SK-N-SH treated with all-trans-retinoic acid at 6 μM for 48 hours (cell line): ENCODE measurements at regions not wholly inside any gene's neighbourhood (a gene's known extent, or its start where the extent isn't known, plus 50 kb on each side); places are given as distances from the start of the nearest gene placed in this dataset.

Experiments
- PATZ1 ChIP-seq: fragments of 250-450 bp; sonication (Bioruptor Pico); IDR thresholded peaks from 2 replicates; pipeline ENCODE4 v1.8.0; 2020; ENCODE audit warnings: mild to moderate bottlenecking, moderate library complexity, borderline replicate concordance
- PPARA ChIP-seq: fragments of 250-450 bp; sonication (Bioruptor Pico); IDR thresholded peaks from 2 replicates; pipeline ENCODE4 v1.5.0; 2020; ENCODE audit warnings: mild to moderate bottlenecking, borderline replicate concordance
- RARB ChIP-seq: fragments of 250-450 bp; sonication (Bioruptor Pico); IDR thresholded peaks from 2 replicates; pipeline ENCODE4 v1.8.0; 2021; ENCODE audit warnings: mild to moderate bottlenecking, moderate library complexity
- SNAI2 ChIP-seq: fragments of 250-450 bp; sonication (Bioruptor Pico); IDR thresholded peaks from 2 replicates; pipeline ENCODE4 v1.5.0; 2020; ENCODE audit warnings: mild to moderate bottlenecking, moderate library complexity
- TOX ChIP-seq: fragments of 250-450 bp; sonication (Bioruptor Pico); IDR thresholded peaks from 2 replicates; pipeline ENCODE4 v1.8.0; 2021; ENCODE audit warnings: mild to moderate bottlenecking, moderate library complexity, borderline replicate concordance
- ZC3H10 ChIP-seq: fragments of 250-450 bp; sonication (Bioruptor Pico); IDR thresholded peaks from 2 replicates; pipeline ENCODE4 v1.5.1; 2021; ENCODE audit warnings: mild to moderate bottlenecking, moderate library complexity
- ZFP3 ChIP-seq: fragments of 250-450 bp; sonication (Bioruptor Pico); IDR thresholded peaks from 2 replicates; pipeline ENCODE4 v1.5.0; 2020; ENCODE audit warnings: mild to moderate bottlenecking, moderate library complexity
- ZNF565 ChIP-seq: fragments of 450-650 bp; formaldehyde crosslinking; conservative IDR thresholded peaks from 2 replicates; pipeline ENCODE4 v1.5.0; 2020; ENCODE audit warnings: low read depth, mild to moderate bottlenecking, moderate library complexity
- TF ChIP-seq, protein P1 (sequence below): fragments of 250-450 bp; sonication (Bioruptor Pico); IDR thresholded peaks from 2 replicates; pipeline ENCODE4 v1.5.1; 2021; ENCODE audit warnings: mild to moderate bottlenecking, moderate library complexity
- TF ChIP-seq, protein P2 (sequence below): fragments of 250-450 bp; sonication (Bioruptor Pico); IDR thresholded peaks from 2 replicates; pipeline ENCODE4 v1.5.1; 2020; ENCODE audit warnings: low read depth, mild to moderate bottlenecking, moderate library complexity

DNA sequence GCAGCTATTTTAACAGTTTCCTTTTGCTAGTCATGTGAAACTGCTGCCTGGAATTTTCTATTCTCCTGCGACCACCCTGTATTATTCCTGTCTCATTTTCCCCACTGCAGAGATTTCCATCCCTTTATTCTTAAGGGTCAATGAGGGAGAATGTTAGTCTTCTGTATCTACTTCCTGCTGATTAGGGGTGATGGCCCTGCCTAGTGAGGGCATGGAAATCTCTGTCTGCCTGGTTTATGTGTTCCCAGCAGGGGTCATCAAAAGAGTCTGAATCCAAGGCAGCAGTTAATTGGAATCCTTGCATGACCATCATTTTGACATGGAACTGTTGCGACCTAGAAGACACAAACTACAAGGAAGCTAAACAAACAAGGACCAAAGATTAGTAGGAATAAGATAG, 325.2 kb downstream of the PLPP3 start:
- TF ChIP-seq, protein P1, sequence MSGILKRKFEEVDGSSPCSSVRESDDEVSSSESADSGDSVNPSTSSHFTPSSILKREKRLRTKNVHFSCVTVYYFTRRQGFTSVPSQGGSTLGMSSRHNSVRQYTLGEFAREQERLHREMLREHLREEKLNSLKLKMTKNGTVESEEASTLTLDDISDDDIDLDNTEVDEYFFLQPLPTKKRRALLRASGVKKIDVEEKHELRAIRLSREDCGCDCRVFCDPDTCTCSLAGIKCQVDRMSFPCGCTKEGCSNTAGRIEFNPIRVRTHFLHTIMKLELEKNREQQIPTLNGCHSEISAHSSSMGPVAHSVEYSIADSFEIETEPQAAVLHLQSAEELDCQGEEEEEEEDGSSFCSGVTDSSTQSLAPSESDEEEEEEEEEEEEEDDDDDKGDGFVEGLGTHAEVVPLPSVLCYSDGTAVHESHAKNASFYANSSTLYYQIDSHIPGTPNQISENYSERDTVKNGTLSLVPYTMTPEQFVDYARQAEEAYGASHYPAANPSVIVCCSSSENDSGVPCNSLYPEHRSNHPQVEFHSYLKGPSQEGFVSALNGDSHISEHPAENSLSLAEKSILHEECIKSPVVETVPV (CRISPR knock-in tag): no peak
- TF ChIP-seq ZFP3 (CRISPR knock-in tag) (no peak), ZNF565 (no peak), PPARA (CRISPR knock-in tag) (no peak), PATZ1 (CRISPR knock-in tag) (no peak), RARB (CRISPR knock-in tag) (no peak), ZC3H10 (CRISPR knock-in tag) (no peak), SNAI2 (CRISPR knock-in tag) (no peak), TOX (CRISPR knock-in tag) (no peak)
- TF ChIP-seq, protein P2, sequence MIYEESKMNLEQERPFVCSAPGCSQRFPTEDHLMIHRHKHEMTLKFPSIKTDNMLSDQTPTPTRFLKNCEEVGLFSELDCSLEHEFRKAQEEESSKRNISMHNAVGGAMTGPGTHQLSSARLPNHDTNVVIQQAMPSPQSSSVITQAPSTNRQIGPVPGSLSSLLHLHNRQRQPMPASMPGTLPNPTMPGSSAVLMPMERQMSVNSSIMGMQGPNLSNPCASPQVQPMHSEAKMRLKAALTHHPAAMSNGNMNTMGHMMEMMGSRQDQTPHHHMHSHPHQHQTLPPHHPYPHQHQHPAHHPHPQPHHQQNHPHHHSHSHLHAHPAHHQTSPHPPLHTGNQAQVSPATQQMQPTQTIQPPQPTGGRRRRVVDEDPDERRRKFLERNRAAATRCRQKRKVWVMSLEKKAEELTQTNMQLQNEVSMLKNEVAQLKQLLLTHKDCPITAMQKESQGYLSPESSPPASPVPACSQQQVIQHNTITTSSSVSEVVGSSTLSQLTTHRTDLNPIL (CRISPR knock-in tag): no peak
